AG09309 (cell line): ENCODE measurements at regions not wholly inside any gene's neighbourhood (a gene's known extent, or its start where the extent isn't known, plus 50 kb on each side); places are given as distances from the start of the nearest gene placed in this dataset.

ENCODE experiments used
- DNase-seq: peaks from one replicate; pipeline ENCODE4 v3.0.0-alpha.2; 2010; ENCODE audit warnings: low read depth
- H3K4me3 ChIP-seq: 2 replicates; pipeline ENCODE4 v1.5.1; 2011; ENCODE audit warnings: mild to moderate bottlenecking, low read depth, low read length, moderate library complexity; ENCODE audit not compliant: control insufficient read depth
- CTCF ChIP-seq: IDR thresholded peaks from 2 replicates; pipeline ENCODE4 v1.5.1; 2011; ENCODE audit warnings: mild to moderate bottlenecking, low read depth, low read length, inconsistent platforms; ENCODE audit not compliant: insufficient read depth, control insufficient read depth; ENCODE audit errors: missing control alignments

- no peak overlapping the region for H3K4me3 ChIP-seq
- DNase-seq: no peak
- no peak for TF ChIP-seq CTCF
Measured at GRCh38 chr3:106172780-106173179, 304.0 kb upstream of the CBLB start.

GRCh38 chr3:106175276-106175675 is 306.5 kb upstream of the CBLB start:
- no peak for TF ChIP-seq CTCF
- DNase-seq: no peak
- no peak overlapping the region for H3K4me3 ChIP-seq

- no peak for TF ChIP-seq CTCF
- H3K4me3 ChIP-seq: no peak overlapping the region; the same call in 1 of the 2 replicates
- no peak for DNase-seq
Measured at GRCh38 chr3:106176734-106177133, 307.9 kb upstream of the CBLB start.

GRCh38 chr3:106182950-106183511 is 314.2 kb upstream of the CBLB start:
- TF ChIP-seq CTCF: no peak
- no peak for DNase-seq
- H3K4me3 ChIP-seq: no peak overlapping the region

GRCh38 chr3:106183762-106184391 is 315.1 kb upstream of the CBLB start:
- TF ChIP-seq CTCF: no peak
- DNase-seq: peak; percentile 83
- H3K4me3 ChIP-seq: no peak overlapping the region

- TF ChIP-seq CTCF: no peak
- H3K4me3 ChIP-seq: no peak overlapping the region
- no peak for DNase-seq
Measured at GRCh38 chr3:106184540-106185457, 316.0 kb upstream of the CBLB start.
